Mesenchymal stem cell (in vitro differentiated cells and primary cell): ENCODE measurements at regions not wholly inside any gene's neighbourhood (a gene's known extent, or its start where the extent isn't known, plus 50 kb on each side); places are given as distances from the start of the nearest gene placed in this dataset.
A peak's percentile ranks its signal among the peaks of the same experiment; 100 is the strongest.

Experiments
- DNase-seq: peaks from one replicate; pipeline ENCODE4 v3.0.0-alpha.2; 2013
- H2AFZ ChIP-seq: one replicate; pipeline ENCODE4 v1.6.1; 2013; ENCODE audit warnings: low read depth, mild to moderate bottlenecking, control low read depth, inconsistent platforms, low read length, moderate library complexity
- H2AK5ac ChIP-seq: 2 replicates; pipeline ENCODE4 v1.6.1; 2013; ENCODE audit warnings: low read length, moderate library complexity, mild to moderate bottlenecking, inconsistent platforms; ENCODE audit not compliant: severe bottlenecking
- H2BK120ac ChIP-seq: one replicate; pipeline ENCODE4 v1.6.1; 2013; ENCODE audit warnings: low read depth, mild to moderate bottlenecking, inconsistent platforms, low read length, moderate library complexity
- H2BK12ac ChIP-seq, 2 experiments: one replicate each; pipeline ENCODE4 v1.6.1; 2013; ENCODE audit warnings: inconsistent platforms in 2 of 2, low read length in 2 of 2, mild to moderate bottlenecking in 2 of 2, moderate library complexity in 2 of 2, control low read depth in 1 of 2
- H2BK15ac ChIP-seq: one replicate; pipeline ENCODE4 v1.6.1; 2013; ENCODE audit warnings: mild to moderate bottlenecking, low read depth, inconsistent platforms; ENCODE audit not compliant: poor library complexity, severe bottlenecking
- H2BK5ac ChIP-seq: 2 replicates; pipeline ENCODE4 v1.6.1; 2013; ENCODE audit warnings: low read depth, mild to moderate bottlenecking, low read length, control low read depth, inconsistent platforms; ENCODE audit not compliant: poor library complexity, severe bottlenecking
- H3K14ac ChIP-seq, 2 experiments: one replicate each; pipeline ENCODE4 v1.6.1; 2013; ENCODE audit warnings: inconsistent platforms in 2 of 2, low read length in 2 of 2, control low read depth in 1 of 2, mild to moderate bottlenecking in 1 of 2, moderate library complexity in 1 of 2
- H3K18ac ChIP-seq, 2 experiments: one replicate each; pipeline ENCODE4 v1.6.1; 2013; ENCODE audit warnings: inconsistent platforms in 2 of 2, low read length in 2 of 2, control low read depth in 1 of 2, low read depth in 1 of 2, mild to moderate bottlenecking in 1 of 2
- H3K23ac ChIP-seq, 2 experiments: one replicate each; pipeline ENCODE4 v1.6.1; 2013; ENCODE audit warnings: inconsistent platforms in 2 of 2, low read length in 2 of 2, mild to moderate bottlenecking in 2 of 2, moderate library complexity in 2 of 2, control low read depth in 1 of 2
- H3K27ac ChIP-seq: 2 replicates; pipeline ENCODE4 v1.5.1; 2013; ENCODE audit warnings: mild to moderate bottlenecking, moderate library complexity, low read length, control low read depth, inconsistent platforms; ENCODE audit not compliant: poor library complexity, severe bottlenecking
- H3K27me3 ChIP-seq, 2 experiments: 2 replicates each; pipeline versions ENCODE4 v1.6.1 to v1.7.0; 2013; ENCODE audit warnings: low read length in 2 of 2, mild to moderate bottlenecking in 2 of 2, moderate library complexity in 2 of 2, control low read depth in 1 of 2, inconsistent platforms in 1 of 2; ENCODE audit not compliant: control insufficient read depth in 1 of 2, insufficient read depth in 1 of 2
- H3K36me3 ChIP-seq, 2 experiments: 2 replicates each; pipeline versions ENCODE4 v1.6.1 to v1.7.0; 2013; ENCODE audit warnings: low read length in 2 of 2, control low read depth in 1 of 2, inconsistent platforms in 1 of 2, low read depth in 1 of 2, mild to moderate bottlenecking in 1 of 2; ENCODE audit not compliant: insufficient read depth in 2 of 2, control insufficient read depth in 1 of 2
- H3K4ac ChIP-seq, 2 experiments: one replicate each; pipeline ENCODE4 v1.6.1; 2013; ENCODE audit warnings: inconsistent platforms in 2 of 2, low read length in 2 of 2, mild to moderate bottlenecking in 2 of 2, moderate library complexity in 2 of 2, control low read depth in 1 of 2, low read depth in 1 of 2
- H3K4me1 ChIP-seq: 2 replicates; pipeline ENCODE4 v1.6.1; 2013; ENCODE audit warnings: low read depth, low read length, control low read depth; ENCODE audit not compliant: control insufficient read depth, insufficient read depth
- H3K4me2 ChIP-seq: 2 replicates; pipeline ENCODE4 v1.6.1; 2013; ENCODE audit warnings: low read length, mild to moderate bottlenecking, inconsistent platforms; ENCODE audit not compliant: poor library complexity, severe bottlenecking
- H3K4me3 ChIP-seq, 2 experiments: 2 replicates each; pipeline versions ENCODE4 v1.5.1 to v1.7.0; 2013; ENCODE audit warnings: low read length in 2 of 2, mild to moderate bottlenecking in 2 of 2, control low read depth in 1 of 2, low read depth in 1 of 2; ENCODE audit not compliant: insufficient read depth in 1 of 2
- H3K79me1 ChIP-seq: replicated peaks from 2 replicates; pipeline ENCODE4 v1.6.1; 2013; ENCODE audit warnings: mild to moderate bottlenecking, control low read depth, low read length, inconsistent platforms; ENCODE audit not compliant: poor library complexity, severe bottlenecking
- H3K9ac ChIP-seq: 2 replicates; pipeline ENCODE4 v1.7.0; 2013; ENCODE audit warnings: mild to moderate bottlenecking, low read length, moderate library complexity
- H3K9me3 ChIP-seq: 2 replicates; pipeline ENCODE4 v1.7.0; 2013; ENCODE audit warnings: mild to moderate bottlenecking, low read length; ENCODE audit not compliant: control insufficient read depth
- H4K8ac ChIP-seq: one replicate; pipeline ENCODE4 v1.6.1; 2013; ENCODE audit warnings: inconsistent platforms, mild to moderate bottlenecking, low read length, moderate library complexity
- H4K91ac ChIP-seq: one replicate; pipeline ENCODE4 v1.6.1; 2013; ENCODE audit warnings: mild to moderate bottlenecking, low read length, inconsistent platforms
- WGBS: methylation state at CpG from one replicate; pipeline ENCODE4 v1.1.7; 2013; ENCODE audit warnings: mixed read lengths; 5-methylcytosine and 5-hydroxymethylcytosine counted together

GRCh38 chr10:28845009-28845682, 167.8 kb downstream of the BAMBI start:
- Histone ChIP-seq H3K4ac (no peak overlapping the region), H2AFZ (no peak overlapping the region), H3K9ac (no peak overlapping the region), H3K14ac (peak overlapping the region in 1 of 2 experiments; percentile 35), H3K27ac (no peak overlapping the region), H3K4me1 (peaks cover 3% of the 10 kb centered on the region), H2BK15ac (no peak overlapping the region), H3K4me2 (no peak overlapping the region), H2AK5ac (no peak overlapping the region), H2BK5ac (no peak overlapping the region), H2BK12ac (peak overlapping the region; percentile 42 to 75), H3K4me3 (no peak overlapping the region), H2BK120ac (no peak overlapping the region), H3K9me3 (peaks cover 9% of the 10 kb centered on the region), H3K36me3 (no peaks in the 10 kb centered on the region), H3K18ac (peak overlapping the region in 1 of 2 experiments; percentile 86), H4K8ac (peak overlapping the region; percentile 57), H3K79me1 (no peaks in the 10 kb centered on the region), H4K91ac (peak overlapping the region; percentile 80), H3K27me3 (peaks cover 0 to 21% of the 10 kb centered on the region in 2 experiments), H3K23ac (no peak overlapping the region)
- DNase-seq: peak; percentile 92
- WGBS: 77% methylated on average over 3 of the region's 4 CpGs

GRCh38 chr10:28849309-28849708, 172.0 kb downstream of the BAMBI start:
- peak overlapping the region in 1 of 2 experiments; percentile 16 for H3K18ac ChIP-seq
- H3K4ac ChIP-seq: no peak overlapping the region
- no peak overlapping the region for H2BK120ac ChIP-seq
- H2BK12ac ChIP-seq: peak overlapping the region in 1 of 2 experiments; percentile 59
- peaks cover 8% of the 10 kb centered on the region for H3K9me3 ChIP-seq
- no peaks in the 10 kb centered on the region for H3K79me1 ChIP-seq
- no peak overlapping the region for H3K4me2 ChIP-seq
- no peak for DNase-seq
- H2AFZ ChIP-seq: no peak overlapping the region
- no peaks in the 10 kb centered on the region for H3K36me3 ChIP-seq
- H3K4me1 ChIP-seq: peaks cover 3% of the 10 kb centered on the region
- H2AK5ac ChIP-seq: no peak overlapping the region
- no peak overlapping the region for H3K27ac ChIP-seq
- no peak overlapping the region for H4K8ac ChIP-seq
- H3K23ac ChIP-seq: no peak overlapping the region
- H3K4me3 ChIP-seq: no peak overlapping the region
- H4K91ac ChIP-seq: no peak overlapping the region
- H3K27me3 ChIP-seq: peaks cover 0 to 56% of the 10 kb centered on the region in 2 experiments
- H2BK15ac ChIP-seq: no peak overlapping the region
- H3K14ac ChIP-seq: no peak overlapping the region
- 99% methylated on average over 3 of the region's 3 CpGs for WGBS
- H3K9ac ChIP-seq: no peak overlapping the region
- H2BK5ac ChIP-seq: no peak overlapping the region

- no peaks in the 10 kb centered on the region for H3K36me3 ChIP-seq
- H2BK5ac ChIP-seq: no peak overlapping the region
- H3K9me3 ChIP-seq: peaks cover 3% of the 10 kb centered on the region
- H3K9ac ChIP-seq: no peak overlapping the region
- H4K91ac ChIP-seq: no peak overlapping the region
- no peak overlapping the region for H2BK12ac ChIP-seq
- no peak overlapping the region for H3K18ac ChIP-seq
- no peak overlapping the region for H3K4ac ChIP-seq
- H3K27me3 ChIP-seq: peaks cover 0 to 59% of the 10 kb centered on the region in 2 experiments
- no peak overlapping the region for H3K4me2 ChIP-seq
- peaks cover 3% of the 10 kb centered on the region for H3K4me1 ChIP-seq
- no peak overlapping the region for H3K4me3 ChIP-seq
- no peak for DNase-seq
- H2BK15ac ChIP-seq: no peak overlapping the region
- H2AK5ac ChIP-seq: no peak overlapping the region
- H3K23ac ChIP-seq: no peak overlapping the region
- WGBS: 100% methylated on average over 4 of the region's 4 CpGs
- H3K14ac ChIP-seq: no peak overlapping the region
- no peak overlapping the region for H2AFZ ChIP-seq
- no peaks in the 10 kb centered on the region for H3K79me1 ChIP-seq
- H2BK120ac ChIP-seq: no peak overlapping the region
- H3K27ac ChIP-seq: no peak overlapping the region
- no peak overlapping the region for H4K8ac ChIP-seq
Measured at GRCh38 chr10:28849821-28850220, 172.5 kb downstream of the BAMBI start.

GRCh38 chr10:28850784-28851183, 173.5 kb downstream of the BAMBI start:
- H3K27ac ChIP-seq: no peak overlapping the region
- no peak overlapping the region for H3K9ac ChIP-seq
- H4K8ac ChIP-seq: no peak overlapping the region
- H3K18ac ChIP-seq: no peak overlapping the region
- no peak overlapping the region for H4K91ac ChIP-seq
- no peak overlapping the region for H3K4ac ChIP-seq
- DNase-seq: no peak
- no peaks in the 10 kb centered on the region for H3K9me3 ChIP-seq
- H2AFZ ChIP-seq: no peak overlapping the region
- no peak overlapping the region for H3K4me2 ChIP-seq
- no peaks in the 10 kb centered on the region for H3K36me3 ChIP-seq
- H3K4me3 ChIP-seq: no peak overlapping the region
- H3K4me1 ChIP-seq: peaks cover 3% of the 10 kb centered on the region
- H3K27me3 ChIP-seq: peaks cover 0 to 59% of the 10 kb centered on the region in 2 experiments
- H2BK15ac ChIP-seq: no peak overlapping the region
- H2AK5ac ChIP-seq: no peak overlapping the region
- WGBS: 94% methylated on average over 6 of the region's 6 CpGs
- no peaks in the 10 kb centered on the region for H3K79me1 ChIP-seq
- H2BK5ac ChIP-seq: no peak overlapping the region
- no peak overlapping the region for H3K14ac ChIP-seq
- H2BK12ac ChIP-seq: no peak overlapping the region
- no peak overlapping the region for H3K23ac ChIP-seq
- H2BK120ac ChIP-seq: no peak overlapping the region
